Endothelial cell (in vitro differentiated cells): ENCODE measurements at regions not wholly inside any gene's neighbourhood (a gene's known extent, or its start where the extent isn't known, plus 50 kb on each side); places are given as distances from the start of the nearest gene placed in this dataset.

Experiments
- DNase-seq: peaks from one replicate; pipeline ENCODE4 v3.0.0; 2021; ENCODE audit warnings: low spot score
- H3K27ac Mint-ChIP-seq: one replicate; pipeline ENCODE4 v1.8.0; 2021; ENCODE audit warnings: mixed read lengths, inconsistent platforms; ENCODE audit not compliant: unreplicated experiment
- H3K27me3 Mint-ChIP-seq: one replicate; pipeline ENCODE4 v1.8.0; 2021; ENCODE audit warnings: mild to moderate bottlenecking, moderate library complexity, mixed read lengths, inconsistent platforms; ENCODE audit not compliant: unreplicated experiment
- H3K36me3 Mint-ChIP-seq: one replicate; pipeline ENCODE4 v1.8.0; 2021; ENCODE audit warnings: mild to moderate bottlenecking, low read depth, mixed read lengths, inconsistent platforms; ENCODE audit not compliant: unreplicated experiment
- H3K4me1 Mint-ChIP-seq: one replicate; pipeline ENCODE4 v1.8.0; 2021; ENCODE audit warnings: mild to moderate bottlenecking, mixed read lengths, inconsistent platforms; ENCODE audit not compliant: unreplicated experiment
- H3K4me3 Mint-ChIP-seq: one replicate; pipeline ENCODE4 v1.8.0; 2021; ENCODE audit warnings: mild to moderate bottlenecking, mixed read lengths, inconsistent platforms; ENCODE audit not compliant: unreplicated experiment
- H3K9me3 Mint-ChIP-seq: one replicate; pipeline ENCODE4 v1.8.0; 2021; ENCODE audit warnings: mixed read lengths, inconsistent platforms; ENCODE audit not compliant: unreplicated experiment
- CTCF ChIP-seq: fragments of 200-600 bp; sonication (generic); IDR thresholded peaks from one replicate; pipeline ENCODE4 v1.5.0; 2021; ENCODE audit warnings: antibody characterized with exemption; ENCODE audit not compliant: unreplicated experiment

DNA sequence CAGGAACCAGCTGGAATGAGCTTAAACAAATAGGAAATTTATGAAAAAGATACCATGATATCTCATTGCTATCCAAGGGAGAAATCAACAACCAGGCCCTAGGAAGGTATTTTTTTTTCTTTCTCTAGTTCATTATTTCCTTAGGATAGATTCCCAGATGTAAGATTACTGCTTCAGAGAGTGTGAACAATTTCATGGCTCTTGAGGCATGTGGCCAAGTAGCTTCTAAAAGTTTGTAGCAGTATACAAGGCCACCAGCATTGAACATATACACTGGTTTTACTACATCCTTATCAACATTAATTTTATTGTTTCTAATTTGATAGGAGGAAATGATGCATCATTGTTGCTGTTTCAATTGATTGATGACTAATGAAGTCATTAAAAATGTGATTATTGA is 201.2 kb downstream of the SREK1 start:
- Mint-ChIP-seq H3K4me1 (no peaks in the 10 kb centered on the region), H3K27me3 (no peaks in the 10 kb centered on the region), H3K4me3 (no peak overlapping the region)

GRCh38 chr5:66346869-66347268 is 202.8 kb downstream of the SREK1 start:
- TF ChIP-seq CTCF = no peak
- Mint-ChIP-seq H3K36me3 (no peaks in the 10 kb centered on the region), H3K27ac (no peak overlapping the region), H3K4me1 (no peaks in the 10 kb centered on the region), H3K9me3 (no peaks in the 10 kb centered on the region), H3K4me3 (no peak overlapping the region), H3K27me3 (no peaks in the 10 kb centered on the region)
- DNase-seq = no peak

More for the DNA sequence above, 201.2 kb downstream of the SREK1 start:
- no peak for DNase-seq
- H3K27ac Mint-ChIP-seq = no peak overlapping the region
- no peaks in the 10 kb centered on the region for H3K36me3 Mint-ChIP-seq
- H3K9me3 Mint-ChIP-seq = no peaks in the 10 kb centered on the region
- no peak for TF ChIP-seq CTCF

DNA sequence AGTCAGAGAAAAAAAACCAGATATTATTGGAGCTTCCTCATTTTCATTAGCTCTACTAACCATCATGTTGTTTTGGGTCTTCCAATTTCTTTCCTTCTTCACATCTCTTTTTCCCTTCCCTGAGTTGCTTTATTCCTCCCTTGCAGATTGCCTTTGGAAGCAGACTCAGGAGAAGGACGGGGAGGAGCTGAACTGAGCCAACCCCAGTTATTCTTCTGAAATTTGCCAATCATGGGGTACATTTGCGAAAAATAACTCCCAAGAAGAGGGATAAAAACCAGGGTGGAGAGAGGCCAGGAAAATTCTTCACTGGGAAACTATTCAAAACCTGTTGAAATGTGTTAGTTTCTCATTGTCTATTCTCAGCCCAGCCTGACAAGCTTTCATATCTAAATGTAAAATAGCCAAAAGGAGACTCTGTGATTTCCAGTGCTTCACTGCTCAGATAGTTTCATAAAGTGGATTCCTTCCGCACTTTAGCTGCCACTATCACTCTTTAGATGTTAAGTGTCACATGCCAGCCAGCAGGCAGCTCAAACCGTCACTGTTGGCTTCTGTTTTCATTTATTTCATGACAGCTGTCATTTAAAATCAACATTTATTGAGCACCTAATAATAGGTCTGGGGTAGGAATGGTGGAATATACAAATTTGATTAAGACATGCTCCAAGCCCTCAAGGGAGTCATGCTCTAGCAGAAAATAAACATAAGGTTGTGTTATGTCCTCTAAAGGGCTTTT is 204.5 kb downstream of the SREK1 start:
- H3K4me1 Mint-ChIP-seq = no peaks in the 10 kb centered on the region
- no peaks in the 10 kb centered on the region for H3K27me3 Mint-ChIP-seq
- no peak for DNase-seq
- H3K4me3 Mint-ChIP-seq = no peak overlapping the region
- no peaks in the 10 kb centered on the region for H3K36me3 Mint-ChIP-seq
- no peak for TF ChIP-seq CTCF
- H3K27ac Mint-ChIP-seq = no peak overlapping the region
- no peaks in the 10 kb centered on the region for H3K9me3 Mint-ChIP-seq

GRCh38 chr5:66351813-66352212 is 207.7 kb downstream of the SREK1 start:
- DNase-seq = no peak
- Mint-ChIP-seq H3K27ac (no peak overlapping the region), H3K4me1 (peaks cover 10% of the 10 kb centered on the region), H3K36me3 (peaks cover 5% of the 10 kb centered on the region), H3K9me3 (no peaks in the 10 kb centered on the region), H3K4me3 (no peak overlapping the region), H3K27me3 (peaks cover 2% of the 10 kb centered on the region)
- no peak for TF ChIP-seq CTCF

DNA sequence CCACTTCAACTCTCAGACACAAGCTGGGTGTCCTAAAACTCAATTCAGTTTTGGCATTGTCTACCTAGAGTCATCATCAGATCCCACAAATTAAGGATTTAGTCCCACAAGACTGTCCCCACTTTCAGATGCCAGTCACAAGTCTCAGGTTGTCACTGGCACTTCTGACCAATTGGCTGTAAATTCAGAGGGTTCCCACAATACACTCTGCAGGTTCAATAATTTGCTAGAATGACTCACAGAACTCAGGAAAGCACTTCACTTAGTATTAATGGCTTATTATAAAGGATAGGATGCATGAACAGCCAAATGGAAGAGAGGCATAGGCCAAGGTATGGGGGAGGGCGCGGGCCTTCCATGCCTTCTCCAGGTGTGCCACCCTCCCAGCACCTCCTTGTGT is 209.1 kb downstream of the SREK1 start:
- no peak for TF ChIP-seq CTCF
- Mint-ChIP-seq H3K4me3 (no peak overlapping the region), H3K36me3 (peaks cover 5% of the 10 kb centered on the region)

More for the DNA sequence above, 209.1 kb downstream of the SREK1 start:
- Mint-ChIP-seq H3K4me1 (peaks cover 13% of the 10 kb centered on the region), H3K9me3 (no peaks in the 10 kb centered on the region), H3K27ac (no peak overlapping the region), H3K27me3 (peaks cover 3% of the 10 kb centered on the region)
- no peak for DNase-seq
